Esophagus muscularis mucosa (tissue), 3 donors: ENCODE measurements at regions not wholly inside any gene's neighbourhood (a gene's known extent, or its start where the extent isn't known, plus 50 kb on each side); places are given as distances from the start of the nearest gene placed in this dataset.

Experiments used
- CTCF ChIP-seq, 3 experiments: fragments of 200-600 bp in 2 of 3; fragments of 450-650 bp in 1 of 3; sonication (generic) in 2 of 3; IDR thresholded peaks; one replicate each; pipeline ENCODE4 v1.5.1; 2017 to 2019; ENCODE audit warnings: antibody characterized with exemption in 3 of 3, mild to moderate bottlenecking in 2 of 3, moderate library complexity in 1 of 3
- POLR2AphosphoS5 ChIP-seq, 2 donors: sonication (generic); formaldehyde crosslinking; IDR thresholded peaks; one replicate each; pipeline ENCODE4 v1.6.1; 2017; ENCODE audit warnings: antibody characterized with exemption in 2 of 2

DNA sequence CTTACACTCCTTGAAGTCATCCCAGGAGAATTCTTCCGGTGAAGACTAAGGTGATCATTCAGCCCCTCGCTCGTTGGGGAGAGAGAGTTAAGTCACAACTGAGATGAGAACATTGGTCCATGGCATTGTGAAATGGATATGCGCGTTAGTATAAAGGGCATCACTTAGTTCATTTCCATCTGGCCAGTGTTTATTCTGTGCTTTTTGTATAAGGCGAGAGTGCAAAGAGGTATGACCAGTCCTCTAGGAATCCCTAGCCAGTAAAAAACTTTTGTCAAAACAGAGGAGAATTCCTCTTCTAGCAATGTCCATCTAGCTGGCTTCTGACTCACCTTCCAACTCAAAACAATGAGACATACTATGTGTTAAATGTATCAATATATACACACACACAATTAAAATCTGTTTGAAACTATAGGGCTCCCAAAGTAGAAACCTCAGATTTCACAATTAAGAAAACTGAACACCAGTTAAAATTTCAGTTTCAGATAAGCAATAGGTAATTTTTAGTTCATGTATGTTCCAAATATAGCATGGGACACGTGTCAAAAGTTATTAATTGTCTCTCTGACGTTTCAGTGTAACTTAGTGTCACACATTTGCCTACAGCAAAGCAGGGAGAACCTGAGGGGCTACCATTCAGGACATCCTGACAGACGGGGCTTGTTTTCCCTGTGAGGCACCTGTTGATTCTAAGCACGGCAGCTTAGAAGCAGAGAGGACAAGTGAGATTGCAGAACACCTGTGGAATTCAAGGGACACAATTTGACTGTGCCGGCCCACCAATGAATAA lies 158.9 kb downstream of the KLF6 start:
- TF ChIP-seq CTCF (IDR thresholded peaks at IDR 0.05) (no peak), POLR2AphosphoS5 (IDR thresholded peaks at IDR 0.05) (no peak)
